GM19239 (cell line): ENCODE measurements at regions not wholly inside any gene's neighbourhood (a gene's known extent, or its start where the extent isn't known, plus 50 kb on each side); places are given as distances from the start of the nearest gene placed in this dataset.

Source experiments
- DNase-seq: peaks from one replicate; pipeline ENCODE4 v3.0.0; 2011; ENCODE audit warnings: low spot score; ENCODE audit not compliant: insufficient read length
- FAIRE-seq: peaks from 2 replicates; lab custom pipeline; 2011; peaks lifted over from hg19 to GRCh38; lab: Jason Lieb, UNC

DNA sequence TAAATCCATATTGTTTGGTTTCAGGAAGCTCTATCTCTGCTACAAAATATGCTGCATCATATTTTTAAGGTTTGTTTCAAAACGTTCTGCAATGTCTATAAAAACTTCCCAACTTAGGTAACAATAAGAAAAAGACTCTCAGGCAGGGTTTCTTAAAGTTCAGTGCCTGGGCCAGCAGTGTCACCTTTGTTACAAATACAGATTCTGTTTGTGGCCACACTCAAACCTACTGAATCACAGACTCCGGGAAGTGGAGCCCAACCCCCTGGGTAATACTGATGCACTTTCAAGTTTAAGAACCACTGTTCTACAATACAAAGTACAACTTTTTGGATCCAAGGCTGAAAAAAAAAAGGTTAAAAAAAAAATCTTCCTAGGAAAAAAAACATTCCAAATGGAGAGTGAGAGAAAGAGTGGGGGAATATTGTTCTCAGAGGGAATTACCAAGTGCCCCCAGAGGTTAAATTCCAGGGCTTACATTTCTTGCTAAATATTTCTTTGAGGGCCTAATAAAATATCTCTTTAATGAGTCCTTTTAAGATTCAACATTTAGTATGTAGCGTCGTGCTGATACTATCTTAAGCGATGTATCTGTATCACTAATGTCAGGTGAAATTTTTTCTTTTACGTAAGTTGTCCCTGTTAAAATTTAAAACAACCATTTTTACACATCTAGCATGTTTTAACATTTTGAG, 476.7 kb downstream of the TXNL1 start:
- FAIRE-seq (no peak), DNase-seq (no peak)

DNA sequence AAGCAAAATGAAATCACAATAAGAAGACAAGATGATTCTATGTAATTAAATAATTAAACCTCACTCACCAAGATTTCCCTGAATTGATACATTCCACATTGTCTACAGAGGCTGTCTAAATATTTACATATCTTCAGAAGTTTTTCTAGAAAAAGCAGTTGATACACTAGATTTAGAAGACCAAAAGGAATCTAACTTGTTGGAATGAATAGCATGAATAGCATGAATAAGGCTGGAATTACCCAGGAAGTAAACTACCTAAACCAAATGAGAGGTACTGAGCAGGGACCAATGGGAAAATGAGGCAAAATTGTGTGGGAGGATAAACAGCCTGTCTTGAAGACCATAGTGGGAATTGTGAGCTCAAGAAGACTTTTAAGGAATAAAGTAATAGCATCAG, 479.7 kb downstream of the TXNL1 start:
- FAIRE-seq (no peak), DNase-seq (no peak)

DNA sequence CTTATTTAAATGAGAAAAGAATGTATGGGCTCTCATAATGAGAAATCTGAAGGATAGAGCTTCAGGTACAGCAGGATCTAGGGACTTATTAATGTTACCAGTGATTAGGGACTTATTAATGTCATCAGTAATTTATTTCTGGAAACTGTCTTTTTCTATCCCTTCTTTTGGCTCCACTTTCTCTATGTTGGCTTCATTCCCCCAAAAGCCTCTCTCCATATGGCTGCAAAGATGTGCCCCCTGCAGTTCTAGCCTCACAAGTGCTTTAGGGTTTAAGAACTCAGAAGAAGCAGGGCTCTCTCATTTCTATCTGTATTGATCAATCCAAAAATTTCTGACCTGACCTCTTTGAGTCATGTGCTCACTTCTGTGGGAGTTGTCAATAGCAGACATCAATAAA, 480.9 kb downstream of the TXNL1 start:
- FAIRE-seq (no peak), DNase-seq (no peak)

DNA sequence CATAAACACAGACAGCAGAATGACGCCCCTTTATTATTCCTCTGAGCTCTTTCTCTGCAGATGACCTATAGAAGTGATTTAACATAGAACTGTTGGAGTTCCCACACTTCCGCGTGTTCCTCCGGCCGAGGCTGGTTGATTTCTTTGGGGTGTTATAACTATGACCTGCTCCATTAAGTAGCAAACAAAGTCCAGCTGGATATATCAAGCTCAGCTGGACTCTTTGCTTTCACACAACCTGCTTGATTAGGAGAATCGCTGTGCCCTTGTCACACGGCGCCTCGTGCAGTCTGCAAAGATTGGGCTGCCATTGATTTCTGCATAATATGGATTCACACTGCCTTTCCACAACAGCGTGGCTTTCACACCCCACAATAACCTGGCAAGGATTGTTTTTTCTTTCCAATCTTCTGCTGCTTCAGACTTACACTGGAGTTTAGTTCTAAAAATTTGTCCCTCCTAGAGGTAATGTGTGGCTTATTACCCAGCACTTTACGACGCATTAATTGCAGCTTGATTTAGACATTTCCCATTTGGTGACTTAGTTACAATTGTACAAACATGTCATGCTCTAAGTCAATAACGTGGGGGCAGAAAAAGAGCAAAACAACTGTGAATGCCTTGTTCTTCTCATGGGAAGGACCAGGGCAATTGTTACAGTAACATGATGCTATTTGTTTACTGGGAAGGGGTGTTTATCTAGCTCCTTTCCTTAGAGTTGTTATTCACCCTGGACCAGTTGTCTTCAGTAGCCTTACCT, 485.7 kb downstream of the TXNL1 start:
- FAIRE-seq: no peak

DNA sequence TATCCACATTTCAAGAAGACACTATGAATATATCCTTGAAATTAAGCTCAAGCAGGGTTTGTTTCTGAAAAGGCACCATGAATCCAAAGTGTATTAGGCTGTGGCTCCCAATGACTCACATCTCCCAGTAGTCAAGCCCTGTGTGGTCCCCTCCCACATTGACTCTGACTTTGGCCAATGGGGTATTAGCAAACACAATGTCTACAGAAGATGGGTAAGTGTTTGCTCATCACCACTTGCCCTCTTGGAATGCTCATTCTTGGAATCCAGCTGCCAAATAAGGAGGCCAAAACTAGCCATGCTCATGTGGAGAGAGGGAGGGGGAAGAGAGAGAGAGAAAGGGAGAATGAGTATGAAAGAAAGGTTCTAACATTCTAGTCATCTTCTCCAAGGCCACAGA, 490.0 kb downstream of the TXNL1 start:
- FAIRE-seq (no peak), DNase-seq (no peak)

More for the DNA sequence above, 485.7 kb downstream of the TXNL1 start:
- DNase-seq: no peak

DNA sequence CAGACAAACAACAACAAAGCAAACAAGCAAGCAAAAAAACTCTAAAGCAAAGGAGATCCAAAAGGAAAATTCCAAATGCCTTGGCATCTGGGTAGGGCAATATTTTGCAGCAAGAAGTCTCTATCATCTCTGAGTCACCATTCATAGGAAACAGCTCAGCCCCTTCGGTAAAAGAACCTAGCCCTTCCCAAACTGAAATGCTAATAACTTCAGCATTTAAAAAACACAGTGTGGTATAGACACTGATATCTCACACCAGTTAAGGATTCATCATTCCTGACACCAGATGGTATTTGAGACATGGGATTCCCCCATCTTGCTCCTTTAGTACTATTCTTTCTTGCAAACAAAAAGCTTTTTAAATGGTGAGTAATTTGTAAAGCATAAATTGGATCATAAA, 491.8 kb downstream of the TXNL1 start:
- DNase-seq (no peak), FAIRE-seq (no peak)

DNA sequence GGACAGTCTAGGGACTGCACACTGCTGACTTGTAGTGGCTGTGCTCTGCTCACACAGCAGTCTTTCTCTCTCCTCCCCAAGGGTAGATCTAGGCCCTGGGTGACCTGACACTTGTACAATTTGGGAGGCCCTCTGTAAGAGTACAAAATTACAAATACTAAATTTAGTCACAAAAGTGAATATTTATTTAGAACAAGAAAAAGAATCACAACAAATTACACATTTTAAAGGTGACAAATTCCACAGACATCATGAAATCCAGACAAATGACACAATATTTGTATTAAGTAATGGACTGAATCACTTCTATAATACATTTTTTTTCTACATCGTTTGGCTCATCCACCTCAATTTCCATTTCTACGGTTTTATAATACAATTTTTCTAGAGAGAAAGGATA, 496.4 kb downstream of the TXNL1 start:
- FAIRE-seq: no peak
- DNase-seq: no peak

DNA sequence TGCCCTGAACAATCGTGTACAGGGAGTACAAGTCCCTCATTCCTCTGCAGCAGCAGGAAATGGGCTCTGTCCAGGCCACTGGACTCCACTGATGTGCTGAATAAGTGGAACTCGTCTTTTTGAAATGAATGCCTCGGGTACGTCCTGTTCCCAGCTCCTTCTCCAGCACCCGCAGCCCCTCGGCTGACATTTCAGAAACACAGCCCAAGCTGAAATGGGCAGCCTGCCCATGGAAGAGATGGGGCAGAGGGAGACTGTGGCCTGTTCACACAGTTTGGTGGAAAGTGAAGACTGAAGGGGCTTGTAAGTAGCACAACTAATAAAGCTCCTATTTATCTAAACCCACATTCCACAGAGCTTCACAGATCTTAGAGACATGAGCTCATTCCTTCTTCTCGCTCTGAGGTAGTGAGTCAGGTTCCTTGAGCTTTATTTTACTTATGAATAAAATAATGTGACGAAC, 498.6 kb downstream of the TXNL1 start:
- FAIRE-seq (no peak), DNase-seq (no peak)

DNA sequence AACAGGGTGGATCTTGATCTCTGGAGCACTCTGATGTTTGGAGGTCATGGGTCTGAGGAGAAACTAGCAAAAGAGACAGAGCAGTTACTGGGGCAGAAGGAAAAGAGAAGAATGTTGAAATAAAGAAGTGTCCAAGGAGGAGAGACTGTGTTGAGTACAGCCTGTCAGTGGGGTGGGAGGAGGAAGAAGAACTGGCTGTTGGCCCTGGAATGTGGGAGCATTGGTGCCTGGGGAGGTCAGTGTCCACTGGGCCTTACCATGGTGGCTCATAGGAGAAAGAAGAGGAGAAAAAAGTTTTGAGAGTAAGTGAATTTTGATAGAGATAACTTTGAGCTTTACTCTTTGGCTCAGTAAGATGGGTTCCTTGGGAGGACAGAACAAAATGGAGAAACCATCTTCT, 499.0 kb downstream of the TXNL1 start:
- no peak for FAIRE-seq
- DNase-seq: no peak

DNA sequence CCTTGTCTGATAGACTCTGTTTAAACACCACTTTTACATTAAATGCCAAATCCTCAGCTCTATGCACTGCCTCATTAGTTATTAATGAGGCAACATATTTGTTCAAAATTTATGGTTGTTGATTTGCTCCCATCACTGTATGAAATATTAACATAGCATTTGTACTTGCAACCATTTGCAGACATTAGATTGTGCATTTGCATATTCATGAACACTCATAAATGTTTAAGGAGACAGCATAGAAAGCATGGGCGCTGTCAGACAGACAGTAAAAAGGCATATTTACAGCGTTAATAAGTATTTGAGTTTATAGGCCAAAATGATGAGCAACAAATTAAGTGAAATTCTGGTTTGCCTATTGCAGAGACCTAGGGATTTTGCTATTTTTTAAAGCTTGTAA, 502.3 kb downstream of the TXNL1 start:
- DNase-seq (no peak), FAIRE-seq (no peak)

DNA sequence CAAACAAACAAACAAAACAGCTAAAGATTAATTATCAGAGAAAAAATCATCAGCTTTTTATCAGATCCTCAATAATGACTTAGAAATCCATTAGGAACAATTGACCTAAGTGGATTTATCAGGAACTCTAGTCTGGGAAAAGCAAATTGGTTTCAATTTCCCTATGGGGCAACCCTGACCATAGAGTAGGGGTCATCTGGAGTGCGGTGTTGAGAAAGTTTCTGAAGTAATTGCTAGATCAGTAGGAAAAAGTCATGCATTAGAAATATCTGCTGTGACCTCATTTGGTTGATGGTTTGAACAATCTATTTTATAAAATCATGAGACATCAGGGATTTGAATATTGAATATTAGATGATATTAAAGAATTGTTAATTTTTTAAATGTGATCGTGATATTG, 507.9 kb downstream of the TXNL1 start:
- no peak for DNase-seq
- no peak for FAIRE-seq

DNA sequence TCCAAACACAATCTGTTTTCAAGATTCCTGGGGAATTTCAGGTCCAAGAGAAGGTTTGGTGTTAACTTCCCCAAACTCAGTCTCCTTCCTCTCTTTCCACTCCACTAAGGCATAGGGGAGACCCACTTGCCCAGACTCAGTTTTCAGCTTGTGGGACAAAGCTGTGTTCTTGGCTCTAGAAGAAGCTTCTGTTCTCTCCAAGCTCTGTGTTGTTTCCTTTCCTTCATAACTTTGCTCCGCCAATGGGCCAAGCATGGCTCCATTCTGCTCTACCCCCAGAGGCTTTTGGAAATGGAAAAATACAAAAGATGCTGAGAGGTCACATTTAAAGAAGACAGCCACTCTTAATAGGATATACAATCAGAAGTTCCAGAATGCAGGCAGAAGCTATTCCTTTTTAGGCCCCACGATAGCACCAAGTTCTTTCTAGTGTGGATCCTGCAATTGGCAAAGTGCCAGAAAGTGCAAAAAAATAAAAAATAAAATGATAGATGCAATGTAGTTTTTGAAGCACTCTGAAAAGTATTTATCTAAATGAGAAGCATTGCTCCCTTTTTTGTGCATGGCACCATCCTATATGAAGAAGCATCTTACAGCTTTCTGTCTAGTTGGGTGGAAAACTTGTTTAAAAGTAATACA, 510.1 kb downstream of the TXNL1 start:
- FAIRE-seq (no peak), DNase-seq (no peak)

DNA sequence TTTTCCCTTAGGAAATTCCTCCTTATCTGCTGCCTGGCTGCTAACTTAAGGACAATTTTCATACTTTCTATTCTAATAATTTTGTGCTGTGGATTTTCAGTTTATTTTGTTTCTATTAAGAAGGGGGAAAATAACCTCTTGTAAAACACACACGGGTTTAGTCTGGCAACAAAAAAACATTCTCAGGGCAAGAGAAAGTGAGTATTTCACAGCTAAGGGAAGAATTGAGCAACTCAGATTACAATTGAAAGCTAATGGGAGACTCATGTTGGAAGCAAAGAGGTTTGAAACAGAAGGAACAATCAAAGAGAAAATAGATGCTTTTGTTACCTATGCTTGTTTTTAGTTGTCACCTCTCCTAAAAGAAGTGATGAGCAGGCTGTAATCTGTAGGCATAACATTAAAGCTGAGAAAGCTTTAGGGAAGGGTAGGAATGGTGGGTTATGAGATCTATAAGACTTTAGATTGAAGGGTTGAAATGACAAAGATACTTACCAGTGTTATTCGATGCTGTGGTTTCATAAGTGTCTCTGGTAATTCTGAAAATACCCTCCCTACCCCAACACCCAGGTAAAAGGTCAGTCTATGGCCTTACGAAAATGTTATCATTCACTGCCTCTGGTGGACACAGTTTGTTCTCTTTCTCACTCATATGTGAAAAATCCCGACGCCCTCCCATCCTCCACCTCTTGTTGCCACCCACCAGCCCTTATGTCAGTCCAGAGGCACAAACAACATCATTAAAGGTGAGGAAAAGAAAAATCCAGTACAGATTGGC, 510.9 kb downstream of the TXNL1 start:
- DNase-seq (no peak), FAIRE-seq (no peak)

DNA sequence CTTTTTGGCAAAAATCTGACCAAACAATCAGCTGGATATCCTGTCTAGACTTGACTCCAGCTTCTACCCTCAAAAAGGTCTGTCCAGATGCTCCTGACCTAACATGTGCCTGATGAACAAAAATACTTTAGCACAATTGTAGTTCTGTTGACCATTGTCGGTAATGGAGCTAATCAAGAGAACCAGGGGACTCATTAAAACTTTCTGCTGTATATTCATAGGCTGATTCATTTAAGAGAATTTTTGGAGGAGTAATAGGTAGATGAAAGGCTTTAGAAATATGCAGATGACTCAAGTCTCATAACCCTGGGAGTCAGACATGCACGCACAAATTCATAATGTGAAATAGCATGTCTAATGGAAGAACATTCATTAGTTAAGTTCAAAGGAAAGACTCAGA, 514.2 kb downstream of the TXNL1 start:
- DNase-seq (no peak), FAIRE-seq (no peak)

DNA sequence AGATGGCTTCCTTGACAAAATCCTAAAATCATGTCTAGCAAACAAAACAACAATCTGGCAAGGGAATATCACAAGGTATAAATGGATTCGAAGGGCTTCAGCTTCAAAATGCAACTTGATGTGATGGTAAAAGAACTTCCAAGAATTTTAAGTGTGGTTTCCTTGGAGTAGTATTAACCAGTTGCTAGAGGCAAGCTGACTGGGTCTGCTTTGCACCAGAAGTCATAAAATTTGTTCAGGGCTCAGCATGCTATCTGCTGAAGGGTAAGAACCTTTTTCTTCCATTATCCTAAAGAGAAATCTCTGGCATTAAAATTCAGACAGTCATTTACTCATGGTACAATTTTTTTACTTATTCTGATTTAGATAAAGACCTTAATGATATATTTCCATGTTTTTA, 516.7 kb downstream of the TXNL1 start:
- no peak for DNase-seq
- no peak for FAIRE-seq

DNA sequence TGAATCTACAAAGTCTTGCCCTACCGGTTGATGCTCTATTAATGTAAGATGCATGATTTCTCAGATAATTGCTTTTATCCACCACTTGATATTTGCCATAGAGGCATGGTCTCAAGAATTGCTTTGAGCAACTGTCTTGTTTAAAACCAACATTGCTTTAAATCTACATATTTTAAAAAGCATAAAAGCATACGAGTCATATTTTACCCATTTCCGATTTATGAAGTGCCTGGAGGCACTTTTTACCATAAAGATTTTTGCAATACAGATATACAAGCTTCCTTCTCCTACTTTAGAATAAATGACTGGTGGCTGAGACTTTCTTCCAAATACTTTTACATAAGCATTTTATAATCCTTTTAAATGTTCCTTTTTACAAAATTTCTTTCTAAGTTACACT, 517.6 kb downstream of the TXNL1 start:
- DNase-seq: no peak
- no peak for FAIRE-seq

DNA sequence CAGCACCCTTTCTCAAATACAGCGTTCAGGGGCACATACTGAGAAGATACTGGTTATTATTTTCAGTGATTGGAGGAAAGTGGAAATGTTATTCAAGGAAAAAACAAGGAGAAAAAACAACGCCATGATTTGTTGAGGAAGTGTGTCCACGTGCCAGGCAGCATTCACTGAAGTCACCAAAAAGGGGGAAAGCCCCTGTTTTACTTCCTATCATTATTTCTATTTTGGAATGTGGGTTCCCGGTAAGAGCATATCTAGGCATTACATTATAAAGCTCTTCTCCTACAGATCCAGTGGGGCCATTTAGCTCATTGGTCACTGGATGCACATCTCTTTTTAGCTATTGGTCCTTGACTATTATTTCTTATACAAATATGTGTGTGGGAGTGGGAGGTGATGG, 518.7 kb downstream of the TXNL1 start:
- FAIRE-seq (no peak), DNase-seq (no peak)

DNA sequence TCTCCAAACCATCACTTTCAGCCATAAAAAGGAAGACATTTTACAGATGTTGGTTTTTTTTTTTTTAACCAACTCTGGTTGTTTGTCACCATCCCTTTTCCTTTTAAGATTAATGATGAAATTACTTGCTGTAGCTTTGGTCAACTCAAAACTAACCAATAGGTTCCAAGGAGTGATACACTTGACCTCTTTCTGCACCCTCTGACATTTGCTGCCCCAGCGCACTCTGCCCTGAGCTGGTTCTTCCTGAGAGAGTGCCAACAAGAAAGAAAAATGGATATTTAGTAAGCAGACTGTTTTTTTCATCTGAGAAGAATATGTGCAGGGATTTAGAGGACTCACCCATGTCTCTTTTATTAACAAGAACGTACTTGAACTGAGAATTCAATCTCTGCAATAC, 520.0 kb downstream of the TXNL1 start:
- FAIRE-seq (no peak), DNase-seq (no peak)

DNA sequence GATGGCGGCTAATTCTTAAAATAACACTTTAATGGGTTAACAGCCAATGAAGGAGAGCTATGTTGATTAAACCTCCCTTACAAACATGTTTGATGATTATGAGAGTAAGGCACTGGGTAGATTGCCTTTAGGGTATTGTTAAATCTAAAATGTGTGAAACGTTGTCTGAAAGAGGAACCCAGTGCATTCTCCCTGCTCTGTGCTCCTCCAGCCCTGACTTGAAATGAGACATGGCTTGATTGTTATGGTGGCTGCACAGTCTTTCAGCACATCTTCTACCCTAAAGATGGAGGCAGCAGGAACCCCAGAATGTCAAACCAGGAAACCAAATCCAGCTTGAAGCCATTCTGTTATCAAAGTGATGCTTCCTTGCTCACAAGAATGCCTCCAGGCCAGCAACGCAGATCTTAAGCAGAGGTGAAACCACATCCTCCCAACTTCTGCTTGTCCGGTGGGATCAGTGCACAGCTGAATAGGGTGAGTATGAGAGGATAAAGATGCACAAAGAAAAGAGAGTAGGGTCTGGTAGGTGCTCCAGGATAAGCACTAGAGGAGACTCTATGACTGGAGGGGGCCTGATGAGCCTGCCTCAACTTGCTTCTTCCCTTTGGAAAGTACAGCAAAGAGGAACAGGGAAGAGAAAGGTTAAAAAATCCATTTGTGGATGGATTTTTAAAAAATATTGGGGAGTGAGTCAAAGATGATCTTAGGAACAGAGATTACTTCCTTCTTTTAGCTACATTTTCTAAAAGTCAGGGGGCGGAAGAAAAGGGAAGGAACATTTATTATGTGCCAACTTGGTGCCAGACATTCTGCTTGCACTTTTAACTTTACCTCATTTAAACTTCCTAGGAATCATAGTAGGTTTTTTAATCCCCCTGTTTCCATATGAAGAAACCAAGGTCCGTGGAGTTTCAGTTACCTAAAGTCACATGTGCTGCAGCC, 523.0 kb downstream of the TXNL1 start:
- FAIRE-seq (no peak), DNase-seq (no peak)

DNA sequence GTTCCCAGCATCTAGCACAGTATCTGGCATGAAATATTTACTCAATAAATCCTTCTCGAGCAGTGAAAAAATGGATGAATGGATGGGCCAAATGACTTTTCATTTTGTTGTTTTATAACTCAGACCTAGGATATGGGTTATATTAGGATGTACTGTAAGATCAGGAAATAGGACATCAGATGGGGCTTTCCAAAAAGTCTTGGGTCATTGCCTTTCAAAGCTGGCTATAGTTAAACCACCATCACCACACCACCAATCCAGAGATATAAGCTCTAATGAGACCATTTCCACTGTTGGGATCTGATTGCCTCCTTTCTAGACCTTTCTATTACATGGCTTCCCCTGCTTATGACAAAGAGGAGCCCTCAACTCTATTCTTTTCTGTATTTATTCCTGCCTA, 525.0 kb upstream of the TCF4 start:
- no peak for DNase-seq
- FAIRE-seq: no peak
